ENCODE measurements at regions not wholly inside any gene's neighbourhood (a gene's known extent, or its start where the extent isn't known, plus 50 kb on each side); places are given as distances from the start of the nearest gene placed in this dataset.

GRCh38 chr11:133787379-133788141 lies 57.8 kb downstream of the SPATA19 start:
- no peak for DNase-seq (ENCODE audit: low spot score)

- no peak for DNase-seq (ENCODE audit: low spot score)
Observed at GRCh38 chr11:133785795-133786340, 59.4 kb downstream of the SPATA19 start.

GRCh38 chr11:133784359-133784758 lies 61.0 kb downstream of the SPATA19 start:
- no peak for DNase-seq (ENCODE audit: low spot score)

GRCh38 chr11:133782116-133782725 lies 63.1 kb downstream of the SPATA19 start:
- no peak for DNase-seq (ENCODE audit: low spot score)

GRCh38 chr11:133778161-133778560 lies 67.2 kb downstream of the SPATA19 start:
- DNase-seq (ENCODE audit: low spot score) = no peak

GRCh38 chr11:133776671-133777367 lies 68.5 kb downstream of the SPATA19 start:
- no peak for DNase-seq (ENCODE audit: low spot score)

GRCh38 chr11:133762538-133762937 lies 82.8 kb downstream of the SPATA19 start:
- no peak for DNase-seq (ENCODE audit: low spot score)

GRCh38 chr11:133753150-133753549 lies 92.2 kb downstream of the SPATA19 start:
- DNase-seq (ENCODE audit: low spot score) = no peak

- DNase-seq (ENCODE audit: low spot score) = no peak
Observed at GRCh38 chr11:133749841-133750240, 95.5 kb downstream of the SPATA19 start.

- no peak for DNase-seq (ENCODE audit: low spot score)
Observed at GRCh38 chr11:133747409-133747808, 97.9 kb downstream of the SPATA19 start.

GRCh38 chr11:133746663-133747306 lies 98.5 kb downstream of the SPATA19 start:
- no peak for DNase-seq (ENCODE audit: low spot score)

- no peak for DNase-seq (ENCODE audit: low spot score)
Observed at GRCh38 chr11:133745791-133746190, 99.5 kb downstream of the SPATA19 start.

GRCh38 chr11:133742353-133742752 lies 103.0 kb downstream of the SPATA19 start:
- DNase-seq (ENCODE audit: low spot score) = no peak

GRCh38 chr11:133740963-133741362 lies 104.3 kb downstream of the SPATA19 start:
- DNase-seq (ENCODE audit: low spot score) = no peak

GRCh38 chr11:133739481-133739880 lies 105.8 kb downstream of the SPATA19 start:
- no peak for DNase-seq (ENCODE audit: low spot score)

- DNase-seq (ENCODE audit: low spot score) = no peak
Observed at GRCh38 chr11:133738624-133739023, 106.7 kb downstream of the SPATA19 start.

- no peak for DNase-seq (ENCODE audit: low spot score)
Observed at GRCh38 chr11:133733631-133734030, 111.7 kb downstream of the SPATA19 start.

GRCh38 chr11:133732109-133732674 lies 113.1 kb downstream of the SPATA19 start:
- no peak for DNase-seq (ENCODE audit: low spot score)

- DNase-seq (ENCODE audit: low spot score) = no peak
Observed at GRCh38 chr11:133727774-133728173, 117.5 kb downstream of the SPATA19 start.

- DNase-seq (ENCODE audit: low spot score) = no peak
Observed at GRCh38 chr11:133726542-133726941, 118.8 kb downstream of the SPATA19 start.

- no peak for DNase-seq (ENCODE audit: low spot score)
Observed at GRCh38 chr11:133724116-133724515, 121.2 kb downstream of the SPATA19 start.

- DNase-seq (ENCODE audit: low spot score) = no peak
Observed at GRCh38 chr11:133723056-133723455, 122.3 kb downstream of the SPATA19 start.

Measured in globus pallidus (tissue), 1 donor.